Caco-2 (cell line): ENCODE measurements at regions not wholly inside any gene's neighbourhood (a gene's known extent, or its start where the extent isn't known, plus 50 kb on each side); places are given as distances from the start of the nearest gene placed in this dataset.

Experiments
- BruUV-seq: library from RNA; stranded (reverse); fragments of 400-500 nt; replicated peaks from 2 replicates; lab custom pipeline; 2021; lab: Mats Ljungman, UMichigan
- CTCF ChIA-PET: fragments of 300-600 bp; sonication (Branson Sonifier 250); formaldehyde crosslinking; loops from one replicate; lab custom pipeline; 2022; ENCODE audit warnings: antibody characterized with exemption; lab: Charles Lee
- POLR2A ChIA-PET: fragments of 300-600 bp; sonication (Branson Sonifier 250); formaldehyde crosslinking; loops from one replicate; lab custom pipeline; 2022; ENCODE audit warnings: antibody characterized with exemption; lab: Charles Lee
- DNase-seq, 2 experiments: peaks; one replicate each; pipeline versions ENCODE4 v3.0.0 to v3.0.0-alpha.2; 2020 to 2022
- H3K27me3 ChIP-seq: replicated peaks from 2 replicates; pipeline ENCODE4 v1.6.0; 2011; ENCODE audit warnings: low read length; ENCODE audit not compliant: control insufficient read depth, insufficient read depth
- H3K36me3 ChIP-seq: 2 replicates; pipeline ENCODE4 v1.5.1; 2011; ENCODE audit warnings: low read length; ENCODE audit not compliant: control insufficient read depth, insufficient read depth
- H3K4me1 ChIP-seq: fragments of 250-450 bp; sonication (Bioruptor Pico); 2 replicates; pipeline ENCODE4 v1.5.1; 2020; ENCODE audit warnings: mild to moderate bottlenecking
- H3K4me3 ChIP-seq: 2 replicates; pipeline ENCODE4 v1.5.1; 2011; ENCODE audit warnings: low read depth, mild to moderate bottlenecking, control low read depth, low read length
- H3K9me3 ChIP-seq: fragments of 250-450 bp; sonication (Bioruptor Pico); 2 replicates; pipeline ENCODE4 v1.5.1; 2020; ENCODE audit warnings: mild to moderate bottlenecking, moderate library complexity
- H3K27ac Mint-ChIP-seq: one replicate; pipeline ENCODE4 v1.8.0; 2022; ENCODE audit warnings: mixed read lengths; ENCODE audit not compliant: unreplicated experiment
- H3K27me3 Mint-ChIP-seq: one replicate; pipeline ENCODE4 v1.8.0; 2022; ENCODE audit warnings: mixed read lengths; ENCODE audit not compliant: insufficient read depth, unreplicated experiment
- H3K36me3 Mint-ChIP-seq: one replicate; pipeline ENCODE4 v1.8.0; 2022; ENCODE audit warnings: mild to moderate bottlenecking, mixed read lengths; ENCODE audit not compliant: insufficient read depth, unreplicated experiment
- H3K4me1 Mint-ChIP-seq: one replicate; pipeline ENCODE4 v1.8.0; 2022; ENCODE audit warnings: low read depth, mixed read lengths; ENCODE audit not compliant: unreplicated experiment
- H3K4me3 Mint-ChIP-seq: one replicate; pipeline ENCODE4 v1.8.0; 2022; ENCODE audit warnings: mild to moderate bottlenecking, moderate library complexity, mixed read lengths; ENCODE audit not compliant: unreplicated experiment
- H3K9me3 Mint-ChIP-seq: one replicate; pipeline ENCODE4 v1.8.0; 2022; ENCODE audit warnings: mixed read lengths; ENCODE audit not compliant: unreplicated experiment
- intact Hi-C: fragments of 100-400 bp; cut with micrococcal nuclease; formaldehyde crosslinking; loops from one replicate; pipeline ENCODE4 v1.10.0; 2022; ENCODE audit not compliant: unreplicated experiment
- TF ChIP-seq, protein P1 (sequence below), 2 experiments: fragments of 200-600 bp in 1 of 2; IDR thresholded peaks; 1 replicate in 1 of 2; 2 replicates in 1 of 2; pipeline versions ENCODE4 v1.5.1 to v1.8.0; 2011 to 2022; ENCODE audit warnings: antibody characterized with exemption in 1 of 2, control low read depth in 1 of 2, inconsistent platforms in 1 of 2, low read depth in 1 of 2, low read length in 1 of 2, mild to moderate bottlenecking in 1 of 2, moderate library complexity in 1 of 2; ENCODE audit not compliant: insufficient read depth in 1 of 2, severe bottlenecking in 1 of 2, unreplicated experiment in 1 of 2

- no peak overlapping the region for H3K27ac Mint-ChIP-seq
- intact Hi-C loops: no loop called here
- POLR2A ChIA-PET: no interaction called here
- no peaks in the 10 kb centered on the region for H3K36me3 ChIP-seq
- no peaks in the 10 kb centered on the region for H3K27me3 Mint-ChIP-seq
- no peaks in the 10 kb centered on the region for H3K4me1 Mint-ChIP-seq
- TF ChIP-seq, protein P1, sequence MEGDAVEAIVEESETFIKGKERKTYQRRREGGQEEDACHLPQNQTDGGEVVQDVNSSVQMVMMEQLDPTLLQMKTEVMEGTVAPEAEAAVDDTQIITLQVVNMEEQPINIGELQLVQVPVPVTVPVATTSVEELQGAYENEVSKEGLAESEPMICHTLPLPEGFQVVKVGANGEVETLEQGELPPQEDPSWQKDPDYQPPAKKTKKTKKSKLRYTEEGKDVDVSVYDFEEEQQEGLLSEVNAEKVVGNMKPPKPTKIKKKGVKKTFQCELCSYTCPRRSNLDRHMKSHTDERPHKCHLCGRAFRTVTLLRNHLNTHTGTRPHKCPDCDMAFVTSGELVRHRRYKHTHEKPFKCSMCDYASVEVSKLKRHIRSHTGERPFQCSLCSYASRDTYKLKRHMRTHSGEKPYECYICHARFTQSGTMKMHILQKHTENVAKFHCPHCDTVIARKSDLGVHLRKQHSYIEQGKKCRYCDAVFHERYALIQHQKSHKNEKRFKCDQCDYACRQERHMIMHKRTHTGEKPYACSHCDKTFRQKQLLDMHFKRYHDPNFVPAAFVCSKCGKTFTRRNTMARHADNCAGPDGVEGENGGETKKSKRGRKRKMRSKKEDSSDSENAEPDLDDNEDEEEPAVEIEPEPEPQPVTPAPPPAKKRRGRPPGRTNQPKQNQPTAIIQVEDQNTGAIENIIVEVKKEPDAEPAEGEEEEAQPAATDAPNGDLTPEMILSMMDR (IDR thresholded peaks at IDR 0.05; ENCODE audit: insufficient read depth in 1 of 2, low read depth in 1 of 2, low read length in 1 of 2, severe bottlenecking in 1 of 2, unreplicated experiment in 1 of 2): no peak
- CTCF ChIA-PET: no interaction called here
- no peak overlapping the region for H3K4me3 Mint-ChIP-seq
- H3K27me3 ChIP-seq: no peaks in the 10 kb centered on the region
- BruUV-seq: no TSS peak
- H3K4me3 ChIP-seq: no peak overlapping the region
- no peaks in the 10 kb centered on the region for H3K9me3 ChIP-seq
- no peaks in the 10 kb centered on the region for H3K9me3 Mint-ChIP-seq
- H3K4me1 ChIP-seq: no peaks in the 10 kb centered on the region
- no peaks in the 10 kb centered on the region for H3K36me3 Mint-ChIP-seq
- DNase-seq: no peak
Measured at GRCh38 chr4:155592938-155593297, 73.7 kb upstream of the GUCY1A1 start.

GRCh38 chr4:155592179-155592937 is 74.3 kb upstream of the GUCY1A1 start:
- DNase-seq: no peak
- intact Hi-C loops: no loop called here
- TF ChIP-seq, protein P1 (IDR thresholded peaks at IDR 0.05; ENCODE audit: insufficient read depth in 1 of 2, low read depth in 1 of 2, low read length in 1 of 2, severe bottlenecking in 1 of 2, unreplicated experiment in 1 of 2): no peak
- H3K9me3 Mint-ChIP-seq: no peaks in the 10 kb centered on the region
- Histone ChIP-seq H3K4me3 (no peak overlapping the region), H3K4me1 (no peaks in the 10 kb centered on the region), H3K9me3 (no peaks in the 10 kb centered on the region), H3K36me3 (no peaks in the 10 kb centered on the region), H3K27me3 (no peaks in the 10 kb centered on the region)
- H3K4me1 Mint-ChIP-seq: no peaks in the 10 kb centered on the region
- BruUV-seq: no TSS peak
- no peak overlapping the region for H3K4me3 Mint-ChIP-seq
- ChIA-PET CTCF (no interaction called here), POLR2A (no interaction called here)
- H3K27ac Mint-ChIP-seq: no peak overlapping the region
- H3K36me3 Mint-ChIP-seq: no peaks in the 10 kb centered on the region
- H3K27me3 Mint-ChIP-seq: no peaks in the 10 kb centered on the region

GRCh38 chr4:155591738-155592143 is 74.9 kb upstream of the GUCY1A1 start:
- Mint-ChIP-seq H3K9me3 (no peaks in the 10 kb centered on the region), H3K4me1 (no peaks in the 10 kb centered on the region), H3K27me3 (no peaks in the 10 kb centered on the region), H3K36me3 (no peaks in the 10 kb centered on the region), H3K27ac (no peak overlapping the region), H3K4me3 (no peak overlapping the region)
- TF ChIP-seq, protein P1 (IDR thresholded peaks at IDR 0.05; ENCODE audit: insufficient read depth in 1 of 2, low read depth in 1 of 2, low read length in 1 of 2, severe bottlenecking in 1 of 2, unreplicated experiment in 1 of 2): no peak
- BruUV-seq: no TSS peak
- no peak for DNase-seq
- Histone ChIP-seq H3K9me3 (no peaks in the 10 kb centered on the region), H3K36me3 (no peaks in the 10 kb centered on the region), H3K27me3 (no peaks in the 10 kb centered on the region), H3K4me3 (no peak overlapping the region), H3K4me1 (no peaks in the 10 kb centered on the region)
- POLR2A ChIA-PET: no interaction called here
- intact Hi-C loops: no loop called here
- CTCF ChIA-PET: no interaction called here
